IMR-90 (cell line): ENCODE measurements at regions not wholly inside any gene's neighbourhood (a gene's known extent, or its start where the extent isn't known, plus 50 kb on each side); places are given as distances from the start of the nearest gene placed in this dataset.

Source experiments
- BHLHE40 ChIP-seq: fragments of 150-350 bp; IDR thresholded peaks from 2 replicates; pipeline ENCODE4 v1.6.1; 2016; ENCODE audit warnings: mild to moderate bottlenecking, low read depth, low read length
- CTCF ChIP-seq: conservative IDR thresholded peaks from 2 replicates; pipeline ENCODE4 v1.5.1; 2012; ENCODE audit warnings: mild to moderate bottlenecking, low read depth, low read length, improper control_type of control experiment
- ELK1 ChIP-seq: fragments of 150-350 bp; IDR thresholded peaks from 2 replicates; pipeline ENCODE4 v1.6.1; 2016; ENCODE audit warnings: low read depth, mild to moderate bottlenecking, low read length, moderate library complexity, borderline replicate concordance
- MXI1 ChIP-seq: IDR thresholded peaks from 2 replicates; pipeline ENCODE4 v1.6.1; 2012; ENCODE audit warnings: low read depth, mild to moderate bottlenecking, low read length, moderate library complexity, borderline replicate concordance
- NFE2L2 ChIP-seq: fragments of 150-350 bp; IDR thresholded peaks from 2 replicates; pipeline ENCODE4 v1.6.1; 2016; ENCODE audit warnings: low read depth, mild to moderate bottlenecking, low read length
- POLR2A ChIP-seq: IDR thresholded peaks from 2 replicates; pipeline ENCODE4 v1.6.1; 2012; ENCODE audit warnings: mild to moderate bottlenecking, low read depth, low read length
- RAD21 ChIP-seq: IDR thresholded peaks from 2 replicates; pipeline ENCODE4 v1.6.1; 2012; ENCODE audit warnings: low read length, improper control_type of control experiment

- TF ChIP-seq CTCF (no peak), RAD21 (no peak), BHLHE40 (no peak), POLR2A (no peak), ELK1 (no peak), MXI1 (no peak), NFE2L2 (no peak)
Observed at GRCh38 chr2:138201286-138201685, 237.0 kb downstream of the HNMT start.
